ENCODE measurements at regions not wholly inside any gene's neighbourhood (a gene's known extent, or its start where the extent isn't known, plus 50 kb on each side); places are given as distances from the start of the nearest gene placed in this dataset.

DNA sequence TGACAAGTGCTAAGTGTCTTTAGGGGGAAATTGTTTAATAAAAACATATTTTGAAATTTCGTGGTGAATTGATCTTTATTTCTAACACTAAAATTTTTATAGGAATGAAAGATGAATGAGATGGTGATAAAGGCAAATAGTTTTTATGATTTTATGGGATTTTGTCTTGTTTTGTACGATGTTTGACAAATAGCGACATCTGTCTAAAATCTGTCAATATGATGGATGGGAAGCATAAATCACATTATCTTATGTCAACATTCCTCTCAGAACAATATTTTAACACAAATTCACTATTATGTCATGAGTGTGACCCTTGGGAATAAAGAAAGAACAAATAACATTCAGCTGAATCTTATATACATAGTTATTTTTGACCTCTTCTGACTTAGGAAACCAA is 852.0 kb upstream of the CDH6 start:
- TF ChIP-seq POLR2A (IDR thresholded peaks at IDR 0.05; ENCODE audit: extremely low read depth, insufficient read length) = no peak
- TF ChIP-seq, protein P1, sequence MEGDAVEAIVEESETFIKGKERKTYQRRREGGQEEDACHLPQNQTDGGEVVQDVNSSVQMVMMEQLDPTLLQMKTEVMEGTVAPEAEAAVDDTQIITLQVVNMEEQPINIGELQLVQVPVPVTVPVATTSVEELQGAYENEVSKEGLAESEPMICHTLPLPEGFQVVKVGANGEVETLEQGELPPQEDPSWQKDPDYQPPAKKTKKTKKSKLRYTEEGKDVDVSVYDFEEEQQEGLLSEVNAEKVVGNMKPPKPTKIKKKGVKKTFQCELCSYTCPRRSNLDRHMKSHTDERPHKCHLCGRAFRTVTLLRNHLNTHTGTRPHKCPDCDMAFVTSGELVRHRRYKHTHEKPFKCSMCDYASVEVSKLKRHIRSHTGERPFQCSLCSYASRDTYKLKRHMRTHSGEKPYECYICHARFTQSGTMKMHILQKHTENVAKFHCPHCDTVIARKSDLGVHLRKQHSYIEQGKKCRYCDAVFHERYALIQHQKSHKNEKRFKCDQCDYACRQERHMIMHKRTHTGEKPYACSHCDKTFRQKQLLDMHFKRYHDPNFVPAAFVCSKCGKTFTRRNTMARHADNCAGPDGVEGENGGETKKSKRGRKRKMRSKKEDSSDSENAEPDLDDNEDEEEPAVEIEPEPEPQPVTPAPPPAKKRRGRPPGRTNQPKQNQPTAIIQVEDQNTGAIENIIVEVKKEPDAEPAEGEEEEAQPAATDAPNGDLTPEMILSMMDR (IDR thresholded peaks at IDR 0.05; ENCODE audit: low read depth, low read length) = no peak
- TF ChIP-seq MYC (IDR thresholded peaks at IDR 0.05; ENCODE audit: low read depth, low read length) = no peak
- TF ChIP-seq, protein P2, sequence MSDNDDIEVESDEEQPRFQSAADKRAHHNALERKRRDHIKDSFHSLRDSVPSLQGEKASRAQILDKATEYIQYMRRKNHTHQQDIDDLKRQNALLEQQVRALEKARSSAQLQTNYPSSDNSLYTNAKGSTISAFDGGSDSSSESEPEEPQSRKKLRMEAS (IDR thresholded peaks at IDR 0.05; ENCODE audit: low read depth, low read length) = no peak
- no peak for DNase-seq (ENCODE audit: low read depth)
- H3K4me3 ChIP-seq (ENCODE audit: low read depth, low read length) = no peak overlapping the region

DNA sequence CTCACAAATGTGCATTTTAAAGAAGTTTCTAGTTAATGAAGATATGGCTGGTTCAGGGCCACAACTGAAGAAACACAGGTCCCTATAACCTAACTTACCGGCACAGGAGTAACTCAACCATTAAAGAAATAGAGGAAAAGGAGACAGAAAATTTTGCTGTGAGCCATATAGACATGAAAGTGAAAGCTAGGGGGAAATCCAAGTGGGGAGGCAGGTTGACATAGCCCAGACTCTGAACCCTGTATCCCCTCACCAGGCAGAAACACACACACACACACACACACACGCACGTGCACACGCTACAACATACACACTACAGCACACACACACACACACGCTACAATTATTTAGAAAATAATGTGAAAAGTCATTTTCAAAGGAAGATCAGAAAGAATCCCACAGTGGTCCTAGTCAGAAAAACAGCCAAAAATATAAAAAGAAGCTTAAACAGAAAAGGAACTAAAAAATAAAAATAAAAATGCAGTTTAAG is 856.4 kb upstream of the CDH6 start:
- TF ChIP-seq, protein P1 (IDR thresholded peaks at IDR 0.05; ENCODE audit: low read depth, low read length) = no peak
- TF ChIP-seq, protein P2 (IDR thresholded peaks at IDR 0.05; ENCODE audit: low read depth, low read length) = no peak
- TF ChIP-seq MYC (IDR thresholded peaks at IDR 0.05; ENCODE audit: low read depth, low read length) (no peak), POLR2A (IDR thresholded peaks at IDR 0.05; ENCODE audit: extremely low read depth, insufficient read length) (no peak)
- no peak for DNase-seq (ENCODE audit: low read depth)
- H3K4me3 ChIP-seq (ENCODE audit: low read depth, low read length) = no peak overlapping the region

DNA sequence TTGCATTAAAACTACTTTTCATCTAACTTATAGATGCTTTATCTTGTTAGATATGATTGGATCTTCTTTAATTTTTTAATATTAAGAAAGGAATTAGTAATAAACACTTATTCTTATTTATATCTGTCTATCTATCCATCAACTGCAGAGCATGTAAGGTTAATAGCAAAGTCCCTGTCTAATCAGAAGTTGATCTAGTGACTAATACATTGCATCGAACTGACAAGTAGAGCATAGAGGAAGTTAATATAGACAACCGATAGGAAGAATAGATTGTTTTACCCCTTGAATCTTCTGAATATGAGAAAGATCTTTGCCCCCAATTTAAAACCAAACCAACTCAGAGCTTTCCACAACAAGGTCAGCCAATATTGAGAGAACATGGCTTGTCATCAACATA is 862.0 kb upstream of the CDH6 start:
- DNase-seq (ENCODE audit: low read depth) = no peak
- TF ChIP-seq POLR2A (IDR thresholded peaks at IDR 0.05; ENCODE audit: extremely low read depth, insufficient read length) = no peak
- no peak overlapping the region for H3K4me3 ChIP-seq (ENCODE audit: low read depth, low read length)

DNA sequence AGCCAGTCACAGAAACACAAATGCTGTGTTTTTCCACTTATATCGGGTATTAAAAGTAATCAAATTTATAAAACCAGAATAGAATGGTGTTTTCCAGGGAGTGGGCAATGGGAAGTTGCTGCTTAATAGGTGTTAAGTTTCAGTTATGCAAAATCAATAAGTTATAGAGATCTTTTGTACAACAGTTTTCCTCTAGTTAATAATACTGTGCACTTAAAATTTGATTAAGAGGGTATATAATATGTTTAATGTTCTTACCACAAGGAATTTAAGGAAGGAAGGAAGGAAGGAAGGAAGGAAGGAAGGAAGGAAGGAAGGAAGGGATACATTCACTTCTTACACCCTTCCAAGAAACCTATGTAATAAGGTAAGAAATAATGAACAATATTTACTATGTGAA is 867.7 kb upstream of the CDH6 start:
- TF ChIP-seq POLR2A (IDR thresholded peaks at IDR 0.05; ENCODE audit: extremely low read depth, insufficient read length) = no peak
- TF ChIP-seq, protein P2 (IDR thresholded peaks at IDR 0.05; ENCODE audit: low read depth, low read length) = no peak
- TF ChIP-seq, protein P1 (IDR thresholded peaks at IDR 0.05; ENCODE audit: low read depth, low read length) = no peak
- no peak for TF ChIP-seq MYC (IDR thresholded peaks at IDR 0.05; ENCODE audit: low read depth, low read length)
- H3K4me3 ChIP-seq (ENCODE audit: low read depth, low read length) = no peak overlapping the region
- DNase-seq (ENCODE audit: low read depth) = no peak

DNA sequence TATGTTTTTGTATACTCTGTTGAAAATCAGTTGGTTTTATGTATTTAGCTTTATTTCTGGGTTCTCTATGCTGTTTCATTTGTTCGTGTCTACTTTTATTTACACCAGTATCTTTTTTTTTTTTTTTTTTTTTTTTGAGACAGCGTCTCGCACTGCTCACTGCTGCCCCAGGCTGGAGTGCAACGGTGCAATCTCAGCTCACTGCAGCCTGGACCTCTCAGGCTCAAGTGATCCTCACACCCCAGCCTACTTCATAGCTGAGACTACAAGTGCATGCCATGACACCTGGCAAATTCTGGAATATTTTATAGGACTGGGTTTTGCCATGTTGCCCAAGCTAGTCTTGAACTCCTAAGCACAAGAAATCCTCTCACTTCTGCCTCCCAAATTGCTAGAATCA is 869.4 kb upstream of the CDH6 start:
- no peak for DNase-seq (ENCODE audit: low read depth)
- no peak for TF ChIP-seq POLR2A (IDR thresholded peaks at IDR 0.05; ENCODE audit: extremely low read depth, insufficient read length)
- TF ChIP-seq, protein P2 (IDR thresholded peaks at IDR 0.05; ENCODE audit: low read depth, low read length) = no peak
- TF ChIP-seq, protein P1 (IDR thresholded peaks at IDR 0.05; ENCODE audit: low read depth, low read length) = no peak
- TF ChIP-seq MYC (IDR thresholded peaks at IDR 0.05; ENCODE audit: low read depth, low read length) = no peak
- H3K4me3 ChIP-seq (ENCODE audit: low read depth, low read length) = no peak overlapping the region

DNA sequence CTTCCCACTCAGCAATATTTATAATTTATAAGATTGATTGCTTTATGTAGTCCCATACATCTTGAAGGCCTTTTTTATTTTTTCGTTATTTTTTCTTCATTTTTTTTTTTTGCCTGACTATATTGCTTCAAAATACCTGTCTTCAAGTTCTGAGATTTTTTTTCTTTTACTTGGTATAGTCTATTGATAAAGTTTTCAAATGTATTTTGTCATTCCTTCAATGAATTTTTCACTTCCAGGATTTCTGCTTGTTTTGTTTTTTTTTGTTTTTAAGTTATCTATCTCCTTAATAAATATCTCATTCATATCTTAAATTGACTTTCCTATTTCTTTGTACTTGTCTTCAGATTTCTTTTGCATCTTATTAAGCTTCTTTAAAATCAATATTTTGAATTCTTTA is 905.6 kb upstream of the CDH6 start:
- TF ChIP-seq MYC (IDR thresholded peaks at IDR 0.05; ENCODE audit: low read depth, low read length) (no peak), POLR2A (IDR thresholded peaks at IDR 0.05; ENCODE audit: extremely low read depth, insufficient read length) (no peak)
- TF ChIP-seq, protein P2 (IDR thresholded peaks at IDR 0.05; ENCODE audit: low read depth, low read length) = no peak
- TF ChIP-seq, protein P1 (IDR thresholded peaks at IDR 0.05; ENCODE audit: low read depth, low read length) = no peak
- DNase-seq (ENCODE audit: low read depth) = no peak
- no peak overlapping the region for H3K4me3 ChIP-seq (ENCODE audit: low read depth, low read length)
